GM18873 (cell line): ENCODE measurements at regions not wholly inside any gene's neighbourhood (a gene's known extent, or its start where the extent isn't known, plus 50 kb on each side); places are given as distances from the start of the nearest gene placed in this dataset.
"Not testable (repeated sequence)": the region's sequence is repeated elsewhere in the genome, so short reads cannot be mapped to it uniquely, and the experiment has no call there.

ENCODE experiments used
- ATAC-seq: cut with Tn5 transposase; IDR thresholded peaks from one replicate; pipeline ENCODE4 v1.9.1; 2021; ENCODE audit warnings: mild to moderate bottlenecking, moderate library complexity, moderate number of reproducible peaks; ENCODE audit not compliant: unreplicated experiment, low FRiP score

DNA sequence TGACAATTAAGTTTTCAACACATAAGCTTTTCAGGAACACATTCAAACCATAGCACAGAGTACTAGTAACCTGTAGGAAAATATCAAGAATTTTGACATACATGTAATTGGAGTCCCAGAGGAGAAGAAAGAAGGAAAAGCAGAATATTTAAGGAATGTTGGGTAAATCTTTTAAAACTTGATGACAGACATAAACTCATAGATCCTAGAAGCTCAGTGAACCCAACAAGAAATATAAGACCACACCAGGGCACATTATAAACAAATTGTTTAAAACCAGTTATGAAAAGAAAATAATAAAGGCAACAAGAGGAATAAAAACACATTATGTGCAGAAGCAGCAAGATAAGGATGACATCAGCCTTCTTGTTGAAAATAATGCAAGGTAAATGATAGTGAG lies 151.5 kb upstream of the ATXN1 start:
- no peak for ATAC-seq

DNA sequence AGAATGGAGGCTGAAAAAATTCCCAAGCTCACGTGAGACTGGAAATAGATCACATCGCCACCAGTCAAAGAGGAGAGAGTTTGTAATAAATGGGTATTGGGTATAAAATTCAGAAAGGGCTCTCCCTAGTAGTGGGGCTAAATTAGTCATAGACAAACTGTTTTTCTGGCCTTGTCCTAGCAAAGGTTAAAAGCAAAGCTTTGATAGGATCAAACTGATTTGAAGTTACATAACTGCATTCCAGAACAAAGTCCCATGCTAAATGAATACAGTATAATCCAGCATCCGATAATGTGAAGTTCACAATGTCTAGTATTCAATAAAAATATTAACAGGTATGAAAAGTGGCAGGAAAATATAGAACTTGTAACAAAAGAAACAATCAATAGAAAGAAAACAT lies 149.8 kb upstream of the ATXN1 start:
- no peak for ATAC-seq

DNA sequence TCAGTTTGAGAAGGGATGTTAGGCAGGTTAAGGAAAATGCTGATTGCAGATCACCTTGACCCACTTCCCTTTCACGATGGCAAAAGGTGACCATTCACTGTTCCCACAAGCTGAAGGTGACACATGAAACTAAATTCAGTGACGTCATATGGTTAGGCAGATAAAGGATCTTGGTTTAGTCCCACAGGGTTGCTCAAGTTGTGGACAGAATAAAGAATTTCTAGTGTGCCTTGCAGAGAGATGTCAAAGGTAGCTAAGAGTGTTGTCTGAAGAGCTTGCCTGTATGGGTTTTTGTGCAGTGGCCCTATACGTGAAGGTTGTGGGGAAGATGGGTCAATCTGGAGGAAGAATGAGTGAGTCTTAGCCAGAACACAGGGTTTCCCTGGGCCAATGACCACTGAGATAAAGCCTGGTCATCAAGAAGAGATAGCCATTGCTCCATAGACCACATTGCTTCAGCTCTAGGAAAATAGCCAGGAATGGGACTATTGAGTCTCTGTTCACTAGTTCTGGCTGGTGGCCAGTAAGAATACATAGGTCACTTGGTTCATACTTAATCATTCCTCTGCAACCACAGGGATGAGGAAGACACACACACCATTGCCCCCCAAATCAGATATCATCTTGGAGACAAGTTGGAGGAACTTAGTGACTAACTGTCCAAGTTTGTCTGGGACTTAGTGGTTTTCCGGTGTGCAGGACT lies 148.5 kb upstream of the ATXN1 start:
- ATAC-seq, result no peak

DNA sequence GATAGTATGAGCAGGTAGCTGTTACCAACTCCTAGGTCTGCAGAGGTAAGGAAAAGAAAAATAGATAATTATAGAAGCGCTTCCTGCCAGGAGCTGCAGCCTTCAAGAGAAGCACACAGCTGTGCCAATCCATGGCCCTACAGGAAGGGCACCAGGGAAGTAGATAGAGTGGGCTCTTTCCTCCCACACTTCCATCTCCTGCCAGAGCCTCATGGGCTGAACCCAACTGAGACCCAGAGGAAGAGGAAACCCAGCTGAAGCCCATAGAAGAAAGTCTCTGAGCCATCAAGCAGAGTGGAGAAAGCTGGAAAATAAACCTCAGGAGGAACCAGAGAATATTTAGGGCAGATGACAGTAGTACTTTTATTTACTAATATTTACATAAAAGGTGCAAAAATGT lies 146.7 kb upstream of the ATXN1 start:
- no peak for ATAC-seq

DNA sequence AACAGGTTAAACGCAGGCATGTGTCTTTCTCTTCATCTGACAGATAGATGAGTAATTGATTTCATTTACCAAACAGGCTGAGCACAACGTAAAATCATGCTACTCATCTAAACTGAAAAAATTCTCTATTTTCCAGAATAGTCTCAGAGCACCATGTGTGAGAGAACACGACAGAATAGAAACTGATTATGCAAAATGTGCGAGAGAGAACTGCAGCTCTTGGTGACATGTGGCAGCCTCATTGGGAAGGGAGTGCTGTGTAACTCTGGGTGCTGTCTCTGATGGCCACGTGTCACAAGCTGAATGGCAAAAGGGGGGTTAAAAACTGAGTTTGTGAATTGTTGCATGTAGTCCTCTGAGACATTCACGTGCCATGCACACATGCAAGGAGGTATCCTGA lies 143.7 kb upstream of the ATXN1 start:
- ATAC-seq, result no peak

DNA sequence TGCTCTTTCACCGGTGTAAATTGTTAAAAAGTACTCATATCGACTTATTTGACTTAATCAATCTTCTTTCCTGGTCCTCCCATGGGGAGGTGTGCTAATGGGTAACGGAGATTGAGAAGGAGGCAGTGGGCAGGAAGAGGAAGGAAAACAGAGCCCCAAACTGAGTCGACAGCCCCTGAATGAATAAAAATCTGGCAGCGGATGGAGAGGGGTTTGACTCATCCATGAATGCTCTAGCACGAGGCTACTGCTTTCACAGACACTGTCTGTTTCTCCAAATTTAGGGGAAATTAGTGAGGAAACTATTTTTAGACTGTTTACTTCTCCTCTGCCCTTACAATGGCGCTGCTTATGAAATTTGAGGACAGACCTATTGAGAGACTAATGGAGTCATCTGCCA lies 142.2 kb upstream of the ATXN1 start:
- no peak for ATAC-seq

DNA sequence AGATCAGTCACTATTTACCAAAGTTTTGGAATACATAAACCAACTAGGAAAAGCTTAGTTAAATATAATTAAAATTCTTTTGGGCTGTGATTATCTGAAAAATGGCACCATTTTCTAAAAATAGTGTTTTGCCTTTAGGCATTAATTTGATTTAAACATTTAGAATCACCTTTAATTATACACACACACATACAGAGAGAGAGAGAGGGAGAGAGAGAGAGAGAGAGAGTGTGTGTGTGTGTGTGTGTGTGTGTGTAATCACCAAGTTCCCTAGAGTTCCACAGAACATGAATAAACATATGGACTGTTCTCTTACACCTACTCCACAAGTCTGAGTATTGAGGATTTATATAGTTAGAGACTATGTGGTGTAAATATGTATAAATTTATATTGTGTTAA lies 141.2 kb upstream of the ATXN1 start:
- ATAC-seq, result no peak

DNA sequence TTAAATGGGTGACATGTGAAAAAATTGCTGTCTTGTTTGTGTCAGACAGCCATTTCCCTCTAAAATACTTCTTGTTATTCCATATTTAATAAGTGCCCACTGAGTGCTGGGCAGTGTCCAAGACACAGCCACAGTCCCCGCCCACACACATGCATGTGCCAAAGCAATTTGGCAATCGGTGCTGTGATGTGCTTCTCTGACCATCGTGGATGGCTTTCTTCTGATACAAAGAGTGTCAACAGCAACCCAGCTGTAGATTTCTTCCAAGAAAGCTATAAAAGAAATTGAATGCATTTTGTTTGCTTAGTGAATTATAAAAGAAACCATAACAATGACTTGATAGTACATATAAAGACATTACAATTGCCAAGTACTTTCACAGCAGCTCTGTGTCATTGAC lies 140.5 kb upstream of the ATXN1 start:
- ATAC-seq, result no peak

DNA sequence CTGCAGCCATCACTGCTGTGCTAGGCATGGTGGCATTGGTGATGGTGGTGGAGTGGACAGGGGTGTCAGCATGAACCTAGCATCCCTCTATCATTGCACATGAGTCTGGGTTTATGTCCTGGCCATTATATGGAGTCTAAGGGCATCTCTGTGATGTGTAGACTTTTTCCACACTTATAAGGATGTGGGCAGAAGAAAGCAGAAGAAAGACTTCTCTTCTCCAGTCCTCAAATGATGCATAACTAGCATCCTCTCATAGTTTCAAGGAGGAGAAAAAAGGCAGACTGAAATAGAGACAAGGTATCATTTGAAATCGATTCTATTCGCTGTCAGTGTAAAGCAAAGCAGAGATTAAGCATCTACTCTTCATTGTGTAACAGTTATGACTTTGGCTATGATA lies 140.0 kb upstream of the ATXN1 start:
- no peak for ATAC-seq

DNA sequence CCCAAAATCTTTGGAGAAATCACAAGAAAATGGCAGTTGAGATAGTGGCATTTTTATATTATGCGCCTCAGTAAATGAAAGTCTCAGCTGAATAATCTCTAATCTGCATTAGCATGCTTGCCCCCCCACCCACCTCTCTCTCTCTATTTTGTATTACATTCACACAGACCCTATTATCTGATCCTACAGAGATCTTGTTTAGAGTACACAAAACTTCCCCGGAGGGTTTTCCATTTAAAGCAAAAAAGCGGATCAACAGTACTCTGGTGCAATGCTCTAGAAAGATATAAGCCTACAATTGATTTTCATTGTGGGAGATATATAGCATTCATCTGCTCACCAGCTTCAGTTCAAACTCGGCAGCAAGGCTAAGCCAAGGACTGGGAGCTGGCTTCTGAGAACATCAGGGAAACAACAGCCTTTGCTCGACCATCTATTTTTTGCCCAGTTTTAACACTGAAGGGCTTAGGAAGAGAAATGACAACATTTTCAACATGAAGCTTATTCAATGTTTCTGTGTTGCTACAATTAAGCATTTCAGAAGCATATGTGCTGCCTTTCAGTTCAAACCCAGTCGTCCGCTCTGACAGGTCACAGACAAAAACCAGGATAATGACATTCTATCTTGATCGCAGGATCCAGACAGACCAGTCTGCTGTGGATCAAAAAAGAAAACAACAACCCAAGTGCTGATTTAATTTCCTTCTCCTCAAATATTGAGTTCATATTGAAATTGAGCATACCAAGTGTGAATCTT lies 137.6 kb upstream of the ATXN1 start:
- no peak for ATAC-seq

DNA sequence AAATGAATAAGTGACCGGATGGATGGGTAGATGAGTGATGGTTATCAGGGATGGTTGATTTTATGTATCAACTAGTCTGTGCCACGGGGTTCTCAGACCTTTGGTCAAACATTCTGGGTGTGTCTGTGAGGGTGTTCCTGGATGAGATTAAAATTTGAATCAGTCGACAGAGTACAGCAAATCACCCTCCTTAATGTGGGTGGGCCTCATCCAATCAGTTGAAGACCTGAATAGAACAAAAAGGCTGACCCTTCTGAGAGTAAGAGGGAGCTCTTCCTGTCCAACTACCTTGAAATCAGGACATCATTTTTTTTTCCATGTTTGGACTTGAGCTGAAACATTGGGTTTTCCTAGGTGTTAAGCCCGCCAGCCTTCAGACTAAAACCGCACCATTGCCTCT lies 136.4 kb upstream of the ATXN1 start:
- no peak for ATAC-seq

DNA sequence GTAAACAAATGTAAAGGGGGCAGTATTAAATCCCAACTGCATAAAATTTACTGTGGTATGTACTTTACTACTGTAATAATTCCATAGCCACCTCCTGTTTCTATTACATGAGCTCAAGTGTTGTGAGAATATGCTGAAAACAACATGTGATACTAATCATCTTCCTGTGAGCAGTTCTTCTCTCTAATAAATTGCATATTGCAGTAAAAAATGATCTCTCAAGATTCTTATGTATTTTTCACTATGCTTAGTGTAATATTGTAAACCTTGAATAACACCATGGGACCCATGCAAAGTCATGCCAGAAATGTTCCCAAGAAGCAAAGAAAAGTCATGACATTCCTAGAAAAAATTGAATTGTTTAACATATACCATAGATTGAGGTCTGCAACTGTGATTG lies 133.0 kb upstream of the ATXN1 start:
- no peak for ATAC-seq

DNA sequence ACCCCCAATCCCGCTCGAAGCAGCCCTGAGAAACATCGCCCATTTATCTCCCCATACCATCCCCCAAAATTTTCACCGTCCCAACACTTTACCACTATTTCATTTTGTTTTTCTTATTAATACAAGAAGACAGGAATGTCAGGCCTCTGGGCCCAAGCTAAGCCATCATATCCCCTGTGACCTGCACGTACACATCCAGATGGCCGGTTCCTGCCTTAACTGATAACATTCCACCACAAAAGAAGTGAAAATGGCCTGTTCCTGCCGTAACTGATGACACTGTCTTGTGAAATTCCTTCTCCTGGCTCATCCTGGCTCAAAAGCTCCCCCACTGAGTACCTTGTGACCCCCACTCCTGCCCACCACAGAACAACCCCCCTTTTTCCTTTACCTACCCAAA lies 129.8 kb upstream of the ATXN1 start:
- not testable (repeated sequence) for ATAC-seq

DNA sequence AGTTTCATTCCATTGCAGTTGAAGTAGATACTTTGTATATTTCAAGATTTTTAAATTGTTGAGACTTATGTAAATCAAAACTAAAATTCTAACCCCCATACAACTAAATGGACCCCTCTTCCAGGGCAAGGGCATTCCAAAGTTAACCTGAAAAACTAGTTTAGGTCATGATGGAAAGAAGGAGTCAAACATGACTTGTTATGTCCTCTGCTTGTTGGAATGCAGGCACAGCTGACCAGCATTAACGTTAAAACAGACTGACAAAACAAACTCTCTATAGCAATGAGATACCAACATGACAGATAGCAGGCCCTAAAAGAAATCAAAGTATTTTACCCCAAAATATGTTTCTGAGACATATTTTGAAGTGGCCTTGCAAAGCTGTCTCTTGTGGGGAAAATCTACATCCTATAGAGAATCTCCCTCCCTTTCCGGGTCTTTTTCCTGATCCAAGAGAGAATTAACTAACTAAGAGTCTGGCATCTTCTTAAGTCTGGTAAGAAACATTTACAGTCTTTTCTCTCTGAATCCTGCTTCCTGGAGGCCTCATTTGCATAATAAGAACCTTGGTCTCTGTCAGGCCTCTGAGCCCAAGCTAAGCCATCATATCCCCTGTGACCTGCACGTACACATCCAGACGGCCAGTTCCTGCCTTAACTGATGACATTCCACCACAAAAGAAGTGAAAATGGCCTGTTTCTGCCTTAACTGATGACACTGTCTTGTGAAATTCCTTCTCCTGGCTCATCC lies 124.3 kb upstream of the ATXN1 start:
- no peak for ATAC-seq

DNA sequence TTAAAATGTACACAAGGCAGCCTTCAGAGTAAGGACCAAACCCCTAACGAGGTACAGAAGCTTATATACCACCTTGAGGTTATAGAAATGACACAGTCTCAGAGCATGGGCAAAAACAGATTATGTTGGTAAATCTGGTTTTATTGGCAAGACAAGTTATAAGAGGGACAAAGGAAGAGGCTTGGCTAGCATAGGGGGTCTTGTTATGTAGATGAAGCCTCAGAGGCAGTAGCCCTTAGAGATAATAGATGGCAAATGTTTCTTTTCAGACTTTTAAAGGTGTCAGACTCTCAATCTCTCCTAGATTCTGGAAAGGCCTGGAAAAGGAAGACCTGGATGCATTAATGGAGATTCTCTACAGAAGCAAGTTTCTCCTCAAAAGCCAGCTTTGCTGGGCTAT lies 123.3 kb upstream of the ATXN1 start:
- no peak for ATAC-seq

DNA sequence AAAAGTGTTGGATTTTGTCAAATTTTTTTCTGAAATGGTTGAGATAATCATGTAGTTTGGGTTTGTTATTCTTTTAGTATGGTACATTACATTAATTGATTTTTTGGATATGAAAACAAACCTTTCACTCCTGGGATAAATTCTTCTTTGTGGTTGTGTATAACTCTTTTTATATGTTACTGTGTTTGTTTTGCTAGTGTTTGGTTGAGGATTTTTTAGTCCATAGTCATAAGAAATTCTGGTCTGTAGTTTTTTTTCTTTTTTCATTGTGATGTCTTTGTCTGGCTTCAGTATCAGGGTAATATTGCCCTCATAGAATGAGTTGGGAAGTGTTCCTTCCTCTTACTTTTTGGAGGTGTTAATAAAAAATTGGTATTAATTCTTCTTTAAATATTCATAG lies 122.2 kb upstream of the ATXN1 start:
- no peak for ATAC-seq

DNA sequence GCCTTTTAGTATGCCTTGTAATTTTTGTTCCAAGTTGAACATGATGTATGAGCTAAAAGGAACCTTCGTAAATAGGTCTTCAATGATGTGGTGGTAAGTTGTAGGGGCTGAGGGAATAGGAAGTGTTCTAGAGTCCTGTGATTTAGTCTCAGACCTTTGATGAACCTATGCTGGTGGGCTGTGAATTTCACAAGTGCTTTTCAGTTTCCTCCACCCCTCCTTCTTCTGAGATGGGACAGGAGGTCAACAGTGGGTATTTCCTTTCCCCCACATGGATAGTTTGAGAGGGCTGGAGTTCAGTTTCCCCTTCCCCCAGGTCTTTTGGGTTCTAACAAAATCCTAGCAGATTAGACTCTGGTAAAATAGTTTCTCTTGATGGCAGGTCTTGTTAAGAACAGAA lies 121.0 kb upstream of the ATXN1 start:
- ATAC-seq, result no peak

DNA sequence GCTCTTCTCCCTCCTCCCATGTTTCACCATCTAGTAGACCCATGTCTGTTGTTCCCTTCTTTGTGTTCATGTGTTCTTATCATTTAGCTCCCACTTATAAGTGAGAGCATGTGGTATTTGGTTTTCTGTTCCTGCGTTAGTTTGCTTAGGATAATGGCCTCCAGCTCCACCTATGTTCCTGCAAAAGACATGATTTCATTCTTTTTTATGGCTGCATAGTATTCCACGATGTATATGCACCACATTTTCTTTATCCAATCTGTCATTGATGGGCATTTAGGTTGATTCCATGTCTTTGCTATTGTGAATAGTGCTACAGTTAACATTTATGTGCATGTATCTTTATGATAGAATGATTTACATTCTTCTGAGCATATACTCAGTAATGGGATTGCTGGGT lies 115.6 kb upstream of the ATXN1 start:
- not testable (repeated sequence) for ATAC-seq

DNA sequence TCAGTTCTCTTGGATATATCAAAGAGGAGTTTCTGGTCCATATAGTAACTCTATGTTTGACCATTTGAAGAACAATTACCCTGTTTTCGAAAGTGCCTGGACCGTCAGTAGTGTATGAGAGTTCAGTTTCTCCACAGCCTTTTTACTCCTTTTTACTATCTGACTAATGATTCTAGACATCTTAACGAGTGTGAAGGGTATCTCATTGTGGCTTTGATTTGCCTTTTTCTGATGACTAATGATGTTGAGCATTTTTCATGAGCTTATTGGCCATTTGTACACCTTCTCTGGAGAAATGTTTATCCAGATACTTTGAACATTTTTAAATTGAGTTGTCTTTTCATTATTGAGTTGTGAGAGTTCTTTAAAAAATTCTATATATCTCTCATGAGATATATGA lies 114.9 kb upstream of the ATXN1 start:
- no peak for ATAC-seq

DNA sequence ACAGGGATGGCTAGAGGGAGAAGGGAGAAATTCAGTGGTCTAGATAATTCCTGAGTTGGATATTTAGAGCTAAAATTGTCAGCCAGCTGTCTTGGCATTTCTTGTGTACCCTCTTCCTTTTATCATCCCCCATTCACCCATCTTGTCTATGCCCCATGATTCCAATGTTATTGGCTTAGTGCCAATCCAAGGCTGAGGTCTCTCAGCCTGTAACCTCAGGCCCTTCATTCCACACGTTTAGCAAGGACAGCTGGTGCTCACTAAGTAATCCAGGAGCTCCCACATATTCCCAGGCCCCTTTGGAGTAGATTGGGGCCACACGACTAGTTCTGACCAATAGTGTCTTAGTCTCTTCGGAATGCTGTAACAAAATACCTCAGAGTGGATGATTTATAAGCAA lies 112.4 kb upstream of the ATXN1 start:
- ATAC-seq, result no peak

DNA sequence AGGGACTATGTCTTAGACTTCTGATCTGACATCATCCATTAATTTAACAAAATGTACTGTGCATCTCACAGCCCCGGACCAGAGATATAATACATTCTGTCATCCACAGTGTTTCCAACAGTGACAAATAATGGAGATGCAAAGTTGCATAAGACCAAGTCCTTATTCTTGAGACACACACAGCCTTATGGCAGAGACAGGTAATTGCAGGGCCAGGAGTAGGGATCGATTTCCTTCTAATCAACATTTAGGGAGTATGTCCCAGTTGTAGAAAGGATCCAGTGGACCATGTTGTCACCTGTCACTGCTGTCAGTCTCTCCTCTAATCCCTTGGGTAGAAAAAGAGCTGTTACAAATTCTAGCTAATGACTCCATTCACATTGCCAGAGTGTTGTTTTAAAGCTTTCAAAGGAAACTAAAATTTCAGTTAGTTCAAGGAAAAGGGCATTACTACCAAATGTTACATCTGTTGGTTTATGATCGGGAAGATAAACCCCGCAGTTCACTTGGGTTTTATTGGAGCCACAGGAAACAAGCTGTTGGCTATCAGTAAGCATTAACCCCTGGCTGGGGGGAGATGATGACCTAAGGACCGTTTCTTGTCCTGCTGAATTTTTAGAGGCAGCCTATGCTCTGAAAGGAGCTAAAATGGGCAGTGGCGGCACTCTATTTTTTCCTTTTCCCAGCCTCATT lies 111.4 kb upstream of the ATXN1 start:
- no peak for ATAC-seq
